ENCODE measurements at regions not wholly inside any gene's neighbourhood (a gene's known extent, or its start where the extent isn't known, plus 50 kb on each side); places are given as distances from the start of the nearest gene placed in this dataset.

DNA sequence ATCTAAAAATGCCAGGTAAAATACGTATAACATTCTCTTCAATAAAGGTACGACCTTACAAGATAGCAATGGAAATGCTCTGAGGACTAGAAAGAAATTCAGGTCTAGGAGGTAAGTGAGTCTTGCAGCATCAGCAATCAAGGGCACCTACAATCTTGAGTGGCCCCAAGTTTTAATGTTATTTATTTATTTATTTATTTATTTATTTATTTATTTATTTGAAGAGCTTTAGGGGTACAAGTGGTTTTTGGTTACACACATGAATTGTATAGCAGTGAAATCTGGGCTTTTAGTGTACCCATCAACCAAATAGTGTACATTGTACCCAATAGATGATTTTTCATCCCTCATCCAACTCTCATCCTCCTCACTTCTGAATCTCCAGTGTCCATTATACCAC lies 574.0 kb upstream of the POU3F2 start:
- Histone ChIP-seq H3K27me3 (ENCODE audit: insufficient read depth, low read length) (no peaks in the 10 kb centered on the region), H3K79me2 (ENCODE audit: insufficient read depth, low read length) (no peaks in the 10 kb centered on the region), H3K9me3 (ENCODE audit: control insufficient read depth in 1 of 2, insufficient read depth in 1 of 2, low read depth in 1 of 2, low read length in 2 of 2) (no peaks in the 10 kb centered on the region), H2AFZ (ENCODE audit: low read depth, low read length, poor library complexity, severe bottlenecking) (no peak overlapping the region), H3K27ac (ENCODE audit: low read depth, low read length) (no peak overlapping the region), H3K36me3 (ENCODE audit: control insufficient read depth in 1 of 2, insufficient read depth in 2 of 2, low read length in 2 of 2) (no peaks in the 10 kb centered on the region), H3K9me2 (ENCODE audit: insufficient read depth) (no peaks in the 10 kb centered on the region), H3K4me2 (ENCODE audit: low read length) (no peak overlapping the region), H3K4me3 (replicated peaks in 1 of 2; ENCODE audit: low read depth in 1 of 2, low read length in 2 of 2) (no peak overlapping the region), H4K20me1 (ENCODE audit: insufficient read depth) (no peaks in the 10 kb centered on the region), H3K9ac (ENCODE audit: low read length) (no peak overlapping the region), H3K4me1 (ENCODE audit: control insufficient read depth in 1 of 2, insufficient read depth in 2 of 2, low read length in 2 of 2) (no peaks in the 10 kb centered on the region)
- TF ChIP-seq, protein P1, sequence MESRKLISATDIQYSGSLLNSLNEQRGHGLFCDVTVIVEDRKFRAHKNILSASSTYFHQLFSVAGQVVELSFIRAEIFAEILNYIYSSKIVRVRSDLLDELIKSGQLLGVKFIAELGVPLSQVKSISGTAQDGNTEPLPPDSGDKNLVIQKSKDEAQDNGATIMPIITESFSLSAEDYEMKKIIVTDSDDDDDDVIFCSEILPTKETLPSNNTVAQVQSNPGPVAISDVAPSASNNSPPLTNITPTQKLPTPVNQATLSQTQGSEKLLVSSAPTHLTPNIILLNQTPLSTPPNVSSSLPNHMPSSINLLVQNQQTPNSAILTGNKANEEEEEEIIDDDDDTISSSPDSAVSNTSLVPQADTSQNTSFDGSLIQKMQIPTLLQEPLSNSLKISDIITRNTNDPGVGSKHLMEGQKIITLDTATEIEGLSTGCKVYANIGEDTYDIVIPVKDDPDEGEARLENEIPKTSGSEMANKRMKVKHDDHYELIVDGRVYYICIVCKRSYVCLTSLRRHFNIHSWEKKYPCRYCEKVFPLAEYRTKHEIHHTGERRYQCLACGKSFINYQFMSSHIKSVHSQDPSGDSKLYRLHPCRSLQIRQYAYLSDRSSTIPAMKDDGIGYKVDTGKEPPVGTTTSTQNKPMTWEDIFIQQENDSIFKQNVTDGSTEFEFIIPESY (IDR thresholded peaks at IDR 0.05; ENCODE audit: extremely low read depth, insufficient replicate concordance, low read length), result no peak
- TF ChIP-seq TCF7L2 (IDR thresholded peaks at IDR 0.05; ENCODE audit: borderline replicate concordance, extremely low read depth, insufficient read depth, insufficient read length) (no peak), SP1 (IDR thresholded peaks at IDR 0.05; ENCODE audit: low read depth) (no peak), CEBPB (IDR thresholded peaks at IDR 0.05; ENCODE audit: low read depth) (no peak), ZNF274 (IDR thresholded peaks at IDR 0.05; ENCODE audit: low read depth, low read length) (no peak), POLR2A (IDR thresholded peaks at IDR 0.05; ENCODE audit: borderline replicate concordance, extremely low read depth, insufficient read depth, insufficient read length) (no peak), EZH2phosphoT487 (IDR thresholded peaks at IDR 0.05; ENCODE audit: borderline replicate concordance) (no peak), EZH2 (IDR thresholded peaks at IDR 0.05) (no peak), ELF1 (IDR thresholded peaks at IDR 0.05; ENCODE audit: borderline replicate concordance, low read depth) (no peak), RAD21 (IDR thresholded peaks at IDR 0.05; ENCODE audit: low read depth) (no peak), CBX3 (IDR thresholded peaks at IDR 0.05; ENCODE audit: low read depth) (no peak), POLR2AphosphoS5 (IDR thresholded peaks at IDR 0.05; ENCODE audit: low read depth, low read length) (no peak)
- TF ChIP-seq, protein P2, sequence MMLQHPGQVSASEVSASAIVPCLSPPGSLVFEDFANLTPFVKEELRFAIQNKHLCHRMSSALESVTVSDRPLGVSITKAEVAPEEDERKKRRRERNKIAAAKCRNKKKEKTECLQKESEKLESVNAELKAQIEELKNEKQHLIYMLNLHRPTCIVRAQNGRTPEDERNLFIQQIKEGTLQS (IDR thresholded peaks at IDR 0.05), result no peak
- TF ChIP-seq, protein P3, sequence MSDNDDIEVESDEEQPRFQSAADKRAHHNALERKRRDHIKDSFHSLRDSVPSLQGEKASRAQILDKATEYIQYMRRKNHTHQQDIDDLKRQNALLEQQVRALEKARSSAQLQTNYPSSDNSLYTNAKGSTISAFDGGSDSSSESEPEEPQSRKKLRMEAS (IDR thresholded peaks at IDR 0.05), result no peak
- ChIA-PET RAD21 (ENCODE audit: low non-redundant PET in 1 of 2, low total read pairs in 2 of 2, uncharacterized antibody in 2 of 2, unreplicated experiment in 2 of 2) (no interaction called here), POLR2A (no interaction called here), CTCF (no interaction called here)
- DNase-seq (ENCODE audit: low read depth, low spot score) (no peak), ATAC-seq (no peak)
- intact Hi-C loops (cut with micrococcal nuclease), result no loop called here
- no TSS peak for BruUV-seq (replicated peaks)

Measured in HCT116 (cell line).